ENCODE measurements at regions not wholly inside any gene's neighbourhood (a gene's known extent, or its start where the extent isn't known, plus 50 kb on each side); places are given as distances from the start of the nearest gene placed in this dataset.

DNA sequence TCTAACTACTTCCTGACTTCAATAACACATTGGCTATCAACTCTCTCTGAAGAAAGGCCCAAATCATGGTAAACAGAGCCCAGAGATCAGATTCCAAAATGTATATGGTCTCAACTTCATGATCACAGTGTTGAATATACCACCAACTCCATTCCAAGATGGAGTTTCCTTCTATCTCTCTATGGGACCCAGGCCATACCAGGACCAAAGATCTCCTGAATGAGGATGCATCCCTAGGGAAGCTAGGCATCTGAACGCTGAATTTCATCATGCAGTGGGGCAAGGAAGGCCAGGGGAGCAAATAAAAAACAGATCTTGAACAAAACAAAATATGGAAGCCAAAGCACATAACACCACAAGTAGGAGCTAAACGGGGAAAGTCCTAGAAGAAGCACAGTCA lies 320.7 kb upstream of the PKDCC start:
- Histone ChIP-seq H3K27ac (ENCODE audit: low read length) (no peak overlapping the region), H3F3A (ENCODE audit: insufficient read depth, low read length) (no peaks in the 10 kb centered on the region), H3K79me2 (ENCODE audit: low read length) (no peaks in the 10 kb centered on the region), H3K9me2 (replicated peaks; ENCODE audit: insufficient read depth, low read length) (no peaks in the 10 kb centered on the region), H3K4me1 (ENCODE audit: low read length) (no peaks in the 10 kb centered on the region), H4K20me1 (ENCODE audit: insufficient read depth, low read length) (no peaks in the 10 kb centered on the region), H3K4me2 (ENCODE audit: low read depth, low read length) (no peak overlapping the region), H3K27me3 (replicated peaks; ENCODE audit: insufficient read depth, low read length) (no peaks in the 10 kb centered on the region), H3K9me3 (replicated peaks; ENCODE audit: insufficient read depth, low read length) (no peaks in the 10 kb centered on the region), H2AFZ (ENCODE audit: low read length) (no peak overlapping the region), H3K4me3 (ENCODE audit: low read length) (no peak overlapping the region), H3K9ac (ENCODE audit: low read length) (no peak overlapping the region), H3K36me3 (replicated peaks; ENCODE audit: insufficient read depth, low read length) (no peaks in the 10 kb centered on the region)
- no peak for DNase-seq
- no peak for TF ChIP-seq EZH2phosphoT487 (IDR thresholded peaks at IDR 0.05; ENCODE audit: low read length)

GRCh38 chr2:41727711-41728110 lies 320.1 kb upstream of the PKDCC start:
- Histone ChIP-seq H4K20me1 (ENCODE audit: insufficient read depth, low read length) (no peaks in the 10 kb centered on the region), H3F3A (ENCODE audit: insufficient read depth, low read length) (no peaks in the 10 kb centered on the region), H3K4me2 (ENCODE audit: low read depth, low read length) (no peak overlapping the region), H3K9me2 (replicated peaks; ENCODE audit: insufficient read depth, low read length) (no peaks in the 10 kb centered on the region), H3K4me1 (ENCODE audit: low read length) (no peaks in the 10 kb centered on the region), H3K9ac (ENCODE audit: low read length) (no peak overlapping the region), H3K9me3 (replicated peaks; ENCODE audit: insufficient read depth, low read length) (no peaks in the 10 kb centered on the region), H2AFZ (ENCODE audit: low read length) (no peak overlapping the region), H3K27me3 (replicated peaks; ENCODE audit: insufficient read depth, low read length) (no peaks in the 10 kb centered on the region), H3K36me3 (replicated peaks; ENCODE audit: insufficient read depth, low read length) (no peaks in the 10 kb centered on the region), H3K27ac (ENCODE audit: low read length) (no peak overlapping the region), H3K4me3 (ENCODE audit: low read length) (no peak overlapping the region), H3K79me2 (ENCODE audit: low read length) (no peaks in the 10 kb centered on the region)
- no peak for DNase-seq
- TF ChIP-seq EZH2 (optimal IDR thresholded peaks at IDR 0.05; ENCODE audit: low read depth, low read length), result no peak
- TF ChIP-seq, protein P1, sequence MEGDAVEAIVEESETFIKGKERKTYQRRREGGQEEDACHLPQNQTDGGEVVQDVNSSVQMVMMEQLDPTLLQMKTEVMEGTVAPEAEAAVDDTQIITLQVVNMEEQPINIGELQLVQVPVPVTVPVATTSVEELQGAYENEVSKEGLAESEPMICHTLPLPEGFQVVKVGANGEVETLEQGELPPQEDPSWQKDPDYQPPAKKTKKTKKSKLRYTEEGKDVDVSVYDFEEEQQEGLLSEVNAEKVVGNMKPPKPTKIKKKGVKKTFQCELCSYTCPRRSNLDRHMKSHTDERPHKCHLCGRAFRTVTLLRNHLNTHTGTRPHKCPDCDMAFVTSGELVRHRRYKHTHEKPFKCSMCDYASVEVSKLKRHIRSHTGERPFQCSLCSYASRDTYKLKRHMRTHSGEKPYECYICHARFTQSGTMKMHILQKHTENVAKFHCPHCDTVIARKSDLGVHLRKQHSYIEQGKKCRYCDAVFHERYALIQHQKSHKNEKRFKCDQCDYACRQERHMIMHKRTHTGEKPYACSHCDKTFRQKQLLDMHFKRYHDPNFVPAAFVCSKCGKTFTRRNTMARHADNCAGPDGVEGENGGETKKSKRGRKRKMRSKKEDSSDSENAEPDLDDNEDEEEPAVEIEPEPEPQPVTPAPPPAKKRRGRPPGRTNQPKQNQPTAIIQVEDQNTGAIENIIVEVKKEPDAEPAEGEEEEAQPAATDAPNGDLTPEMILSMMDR (IDR thresholded peaks at IDR 0.05; ENCODE audit: low read length), result no peak
- TF ChIP-seq EZH2phosphoT487 (IDR thresholded peaks at IDR 0.05; ENCODE audit: low read length), result no peak

- Histone ChIP-seq H3K27ac (ENCODE audit: low read length) (no peak overlapping the region), H3K27me3 (replicated peaks; ENCODE audit: insufficient read depth, low read length) (no peaks in the 10 kb centered on the region), H3K4me1 (ENCODE audit: low read length) (no peaks in the 10 kb centered on the region), H3F3A (ENCODE audit: insufficient read depth, low read length) (no peaks in the 10 kb centered on the region), H3K9me3 (replicated peaks; ENCODE audit: insufficient read depth, low read length) (no peaks in the 10 kb centered on the region), H3K4me2 (ENCODE audit: low read depth, low read length) (no peak overlapping the region), H3K9ac (ENCODE audit: low read length) (no peak overlapping the region), H3K4me3 (ENCODE audit: low read length) (no peak overlapping the region), H2AFZ (ENCODE audit: low read length) (no peak overlapping the region), H4K20me1 (ENCODE audit: insufficient read depth, low read length) (no peaks in the 10 kb centered on the region), H3K79me2 (ENCODE audit: low read length) (no peaks in the 10 kb centered on the region), H3K36me3 (replicated peaks; ENCODE audit: insufficient read depth, low read length) (no peaks in the 10 kb centered on the region), H3K9me2 (replicated peaks; ENCODE audit: insufficient read depth, low read length) (no peaks in the 10 kb centered on the region)
- TF ChIP-seq EZH2 (optimal IDR thresholded peaks at IDR 0.05; ENCODE audit: low read depth, low read length), result no peak
- no peak for TF ChIP-seq EZH2phosphoT487 (IDR thresholded peaks at IDR 0.05; ENCODE audit: low read length)
- TF ChIP-seq, protein P1 (IDR thresholded peaks at IDR 0.05; ENCODE audit: low read length), result no peak
- DNase-seq, result no peak
Measured at GRCh38 chr2:41728788-41729338, 319.0 kb upstream of the PKDCC start.

DNA sequence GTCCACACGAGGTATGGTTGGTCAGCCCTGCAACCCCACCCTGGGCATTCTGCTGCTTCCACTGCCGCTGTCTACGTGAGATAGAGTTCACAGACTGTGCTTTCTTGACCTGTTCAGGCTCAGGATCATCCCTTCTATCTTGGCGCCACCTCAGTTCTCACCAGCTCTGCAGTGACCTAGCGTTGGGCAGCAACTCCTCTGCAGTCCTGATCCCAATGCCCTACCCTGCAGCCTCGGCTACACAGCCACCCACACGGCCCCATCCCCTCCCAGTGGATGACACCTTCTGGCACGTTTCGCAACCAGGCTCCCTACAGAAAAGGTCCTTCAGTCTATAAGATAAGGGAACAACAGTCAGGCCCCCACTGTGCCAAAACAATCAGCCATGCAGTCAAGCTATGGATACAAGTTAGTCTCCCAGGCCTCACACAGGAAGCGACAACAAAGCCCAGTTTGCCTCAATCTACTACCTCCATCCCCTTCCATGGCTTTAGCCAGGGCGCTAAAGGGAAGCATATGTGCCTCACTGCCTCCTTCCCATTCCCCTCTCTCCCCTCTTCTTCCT lies 317.9 kb upstream of the PKDCC start:
- Histone ChIP-seq H3K4me3 (ENCODE audit: low read length) (no peak overlapping the region), H3K36me3 (replicated peaks; ENCODE audit: insufficient read depth, low read length) (no peaks in the 10 kb centered on the region), H2AFZ (ENCODE audit: low read length) (no peak overlapping the region), H3K27ac (ENCODE audit: low read length) (no peak overlapping the region), H4K20me1 (ENCODE audit: insufficient read depth, low read length) (no peaks in the 10 kb centered on the region), H3K9ac (ENCODE audit: low read length) (no peak overlapping the region), H3K4me1 (ENCODE audit: low read length) (no peaks in the 10 kb centered on the region), H3K9me2 (replicated peaks; ENCODE audit: insufficient read depth, low read length) (no peaks in the 10 kb centered on the region), H3K4me2 (ENCODE audit: low read depth, low read length) (no peak overlapping the region), H3K9me3 (replicated peaks; ENCODE audit: insufficient read depth, low read length) (no peaks in the 10 kb centered on the region), H3K27me3 (replicated peaks; ENCODE audit: insufficient read depth, low read length) (no peaks in the 10 kb centered on the region), H3K79me2 (ENCODE audit: low read length) (no peaks in the 10 kb centered on the region), H3F3A (ENCODE audit: insufficient read depth, low read length) (no peaks in the 10 kb centered on the region)
- DNase-seq, result no peak
- TF ChIP-seq, protein P1 (IDR thresholded peaks at IDR 0.05; ENCODE audit: low read length), result no peak
- TF ChIP-seq EZH2phosphoT487 (IDR thresholded peaks at IDR 0.05; ENCODE audit: low read length) (no peak), EZH2 (optimal IDR thresholded peaks at IDR 0.05; ENCODE audit: low read depth, low read length) (no peak)

All from MM.1S (cell line).